Breast epithelium (tissue), 4 donors: ENCODE measurements at regions not wholly inside any gene's neighbourhood (a gene's known extent, or its start where the extent isn't known, plus 50 kb on each side); places are given as distances from the start of the nearest gene placed in this dataset.

ENCODE experiments used
- DNase-seq, 2 donors: peaks; one replicate each; pipeline ENCODE4 v3.0.0-alpha.2; 2019; ENCODE audit warnings: low spot score in 2 of 2
- H3K27ac ChIP-seq, 2 donors: fragments of 200-600 bp; sonication (generic) in 1 of 2; one replicate each; pipeline ENCODE4 v1.5.1; 2016 to 2019; ENCODE audit warnings: mild to moderate bottlenecking in 1 of 2
- H3K27me3 ChIP-seq, 2 donors: fragments of 200-600 bp; sonication (generic) in 1 of 2; one replicate each; pipeline versions ENCODE4 v1.5.1 to v1.6.0; 2017 to 2019; ENCODE audit warnings: control low read depth in 1 of 2, mild to moderate bottlenecking in 1 of 2
- H3K36me3 ChIP-seq: fragments of 200-600 bp; one replicate; pipeline ENCODE4 v1.5.1; 2019
- H3K4me1 ChIP-seq, 2 donors: fragments of 200-600 bp; sonication (generic); one replicate each; pipeline ENCODE4 v1.5.1; 2016 to 2019; ENCODE audit warnings: control low read depth in 1 of 2
- H3K4me3 ChIP-seq, 3 donors: fragments of 200-600 bp; sonication (generic); 1 replicate in 2 of 3; 2 replicates in 1 of 3; pipeline ENCODE4 v1.5.1; 2016 to 2019; ENCODE audit warnings: mild to moderate bottlenecking in 3 of 3, moderate library complexity in 2 of 3
- H3K9me3 ChIP-seq, 2 donors: fragments of 200-600 bp; sonication (generic) in 1 of 2; one replicate each; pipeline ENCODE4 v1.5.1; 2016 to 2019; ENCODE audit warnings: control low read depth in 1 of 2
- POLR2A ChIP-seq: fragments of 450-650 bp; IDR thresholded peaks from one replicate; pipeline ENCODE4 v1.6.1; 2016; ENCODE audit warnings: antibody characterized with exemption, mild to moderate bottlenecking, moderate library complexity
- POLR2AphosphoS5 ChIP-seq, 3 donors: sonication (generic); formaldehyde crosslinking; IDR thresholded peaks; one replicate each; pipeline ENCODE4 v1.6.1; 2017; ENCODE audit warnings: antibody characterized with exemption in 3 of 3
- intact Hi-C: fragments of 100-400 bp; cut with DNase I; formaldehyde crosslinking; loops from one replicate; pipeline ENCODE4 v1.15.1; 2023; ENCODE audit warnings: low total_unique reads
- TF ChIP-seq, protein P1 (sequence below), 3 donors: fragments of 450-650 bp; IDR thresholded peaks; one replicate each; pipeline ENCODE4 v1.5.1; 2016 to 2017; ENCODE audit warnings: antibody characterized with exemption in 3 of 3, mild to moderate bottlenecking in 3 of 3, moderate library complexity in 3 of 3

DNA sequence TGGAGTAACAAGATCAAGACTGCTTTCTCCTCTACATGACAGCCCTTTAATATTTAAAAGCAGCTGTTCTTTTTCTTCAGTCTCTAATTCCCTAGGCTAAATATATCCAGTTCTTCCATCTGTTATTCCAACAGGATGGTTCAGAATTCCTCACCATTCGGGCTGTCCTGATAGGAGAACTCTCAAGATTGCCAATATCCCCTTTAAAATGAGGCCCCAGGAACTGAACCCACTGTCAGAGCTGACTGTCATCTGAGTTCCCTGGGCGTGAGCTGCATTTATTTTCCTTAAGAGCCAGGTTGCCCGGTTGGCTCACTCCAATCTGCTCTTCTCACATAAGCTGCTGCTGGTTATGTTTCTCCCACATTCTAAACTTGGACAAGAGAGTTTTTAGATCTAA is 177.6 kb downstream of the MIS18A start:
- Histone ChIP-seq H3K4me3 (no peak overlapping the region), H3K4me1 (no peaks in the 10 kb centered on the region), H3K27ac (no peak overlapping the region), H3K27me3 (no peaks in the 10 kb centered on the region), H3K36me3 (no peaks in the 10 kb centered on the region), H3K9me3 (no peaks in the 10 kb centered on the region)
- intact Hi-C loops: no loop called here
- TF ChIP-seq, protein P1, sequence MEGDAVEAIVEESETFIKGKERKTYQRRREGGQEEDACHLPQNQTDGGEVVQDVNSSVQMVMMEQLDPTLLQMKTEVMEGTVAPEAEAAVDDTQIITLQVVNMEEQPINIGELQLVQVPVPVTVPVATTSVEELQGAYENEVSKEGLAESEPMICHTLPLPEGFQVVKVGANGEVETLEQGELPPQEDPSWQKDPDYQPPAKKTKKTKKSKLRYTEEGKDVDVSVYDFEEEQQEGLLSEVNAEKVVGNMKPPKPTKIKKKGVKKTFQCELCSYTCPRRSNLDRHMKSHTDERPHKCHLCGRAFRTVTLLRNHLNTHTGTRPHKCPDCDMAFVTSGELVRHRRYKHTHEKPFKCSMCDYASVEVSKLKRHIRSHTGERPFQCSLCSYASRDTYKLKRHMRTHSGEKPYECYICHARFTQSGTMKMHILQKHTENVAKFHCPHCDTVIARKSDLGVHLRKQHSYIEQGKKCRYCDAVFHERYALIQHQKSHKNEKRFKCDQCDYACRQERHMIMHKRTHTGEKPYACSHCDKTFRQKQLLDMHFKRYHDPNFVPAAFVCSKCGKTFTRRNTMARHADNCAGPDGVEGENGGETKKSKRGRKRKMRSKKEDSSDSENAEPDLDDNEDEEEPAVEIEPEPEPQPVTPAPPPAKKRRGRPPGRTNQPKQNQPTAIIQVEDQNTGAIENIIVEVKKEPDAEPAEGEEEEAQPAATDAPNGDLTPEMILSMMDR (IDR thresholded peaks at IDR 0.05): no peak
- TF ChIP-seq POLR2A (no peak), POLR2AphosphoS5 (IDR thresholded peaks at IDR 0.05) (no peak)
- no peak for DNase-seq

DNA sequence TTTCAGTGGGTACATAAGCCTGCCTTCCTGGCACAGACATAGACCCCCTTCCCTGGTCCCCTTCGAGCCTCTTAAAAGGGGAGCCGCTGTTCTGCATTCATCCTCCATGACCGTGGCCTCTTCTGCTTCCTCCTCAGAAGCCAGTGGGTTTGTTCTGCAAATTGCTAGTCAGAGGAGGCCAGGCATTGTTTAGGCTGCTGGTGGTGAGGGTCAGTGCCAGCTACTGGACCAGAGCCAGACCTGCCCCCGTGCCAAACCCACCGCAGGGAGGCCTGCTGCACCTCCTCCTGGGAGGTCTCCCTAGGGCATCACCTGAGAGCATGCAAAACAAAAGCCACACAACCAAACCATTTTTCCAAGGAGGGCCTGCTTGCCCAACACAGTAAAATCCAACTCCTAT is 178.4 kb downstream of the MIS18A start:
- TF ChIP-seq, protein P1 (IDR thresholded peaks at IDR 0.05): no peak
- TF ChIP-seq POLR2AphosphoS5 (IDR thresholded peaks at IDR 0.05): no peak
- DNase-seq: no peak
- no peaks in the 10 kb centered on the region for H3K27me3 ChIP-seq
- intact Hi-C loops: no loop called here
- no peaks in the 10 kb centered on the region for H3K9me3 ChIP-seq
- no peaks in the 10 kb centered on the region for H3K4me1 ChIP-seq
- H3K36me3 ChIP-seq: no peaks in the 10 kb centered on the region
- no peak overlapping the region for H3K4me3 ChIP-seq
- H3K27ac ChIP-seq: no peak overlapping the region

DNA sequence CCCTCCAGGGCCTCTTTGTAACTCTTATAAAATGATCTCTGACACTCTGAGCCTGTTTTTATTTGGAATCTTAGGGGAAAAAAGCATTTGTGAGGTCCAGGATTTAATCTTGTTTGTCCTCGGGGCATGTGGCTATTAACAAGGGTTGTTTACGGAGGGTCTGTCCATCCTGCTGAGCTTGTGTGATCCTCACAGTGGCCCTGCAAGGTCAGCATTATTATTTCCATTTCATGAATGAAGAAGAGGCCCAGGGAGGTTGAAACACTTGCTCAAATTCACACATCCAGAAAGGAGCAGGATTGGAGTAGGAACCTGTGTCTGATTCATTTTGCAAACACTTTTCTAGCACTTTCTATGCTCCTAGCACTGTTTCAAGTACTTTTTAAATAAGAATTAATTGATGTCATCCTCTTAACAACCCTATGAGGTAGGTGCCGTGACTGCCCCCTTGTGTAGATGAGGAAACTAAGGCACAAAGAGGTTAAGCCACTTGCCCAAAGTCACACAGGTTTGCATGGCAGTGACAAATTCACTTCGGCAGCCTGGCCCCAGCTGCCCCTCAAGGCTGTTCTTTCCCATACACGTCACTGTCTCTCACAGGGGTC is 178.9 kb downstream of the MIS18A start:
- Histone ChIP-seq H3K36me3 (no peaks in the 10 kb centered on the region), H3K4me3 (no peak overlapping the region), H3K27ac (no peak overlapping the region), H3K9me3 (no peaks in the 10 kb centered on the region), H3K27me3 (no peaks in the 10 kb centered on the region), H3K4me1 (no peaks in the 10 kb centered on the region)
- TF ChIP-seq POLR2A: no peak
- TF ChIP-seq, protein P1 (IDR thresholded peaks at IDR 0.05): no peak
- DNase-seq: no peak
- intact Hi-C loops: no loop called here

DNA sequence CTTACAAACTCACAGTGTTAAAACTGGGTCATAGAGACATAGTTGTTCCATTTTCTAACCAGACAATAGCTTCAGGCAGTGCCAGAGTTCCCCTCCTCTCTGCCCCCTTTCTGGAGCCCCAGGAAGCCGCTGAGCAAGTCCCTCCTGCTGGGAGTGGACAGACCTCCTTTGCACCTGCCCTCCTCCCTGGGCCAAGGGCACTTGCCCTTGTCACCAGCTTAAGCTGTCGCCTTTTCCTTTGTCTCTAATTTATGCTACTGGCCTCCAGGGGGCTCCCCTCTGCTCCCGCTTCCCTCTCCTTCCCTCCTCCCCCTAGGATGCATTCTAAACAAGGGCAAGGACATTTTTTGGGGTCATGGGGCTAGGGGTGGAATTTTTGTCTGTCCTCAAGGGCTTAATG is 182.4 kb downstream of the MIS18A start:
- H3K4me1 ChIP-seq: no peaks in the 10 kb centered on the region
- TF ChIP-seq POLR2AphosphoS5 (IDR thresholded peaks at IDR 0.05) (no peak), POLR2A (no peak)
- TF ChIP-seq, protein P1 (IDR thresholded peaks at IDR 0.05): peak in 1 of 3 donors; percentile 15
- intact Hi-C loops: no loop called here
- no peaks in the 10 kb centered on the region for H3K27me3 ChIP-seq
- no peaks in the 10 kb centered on the region for H3K36me3 ChIP-seq
- no peak overlapping the region for H3K27ac ChIP-seq
- no peaks in the 10 kb centered on the region for H3K9me3 ChIP-seq
- no peak for DNase-seq
- H3K4me3 ChIP-seq: no peak overlapping the region

DNA sequence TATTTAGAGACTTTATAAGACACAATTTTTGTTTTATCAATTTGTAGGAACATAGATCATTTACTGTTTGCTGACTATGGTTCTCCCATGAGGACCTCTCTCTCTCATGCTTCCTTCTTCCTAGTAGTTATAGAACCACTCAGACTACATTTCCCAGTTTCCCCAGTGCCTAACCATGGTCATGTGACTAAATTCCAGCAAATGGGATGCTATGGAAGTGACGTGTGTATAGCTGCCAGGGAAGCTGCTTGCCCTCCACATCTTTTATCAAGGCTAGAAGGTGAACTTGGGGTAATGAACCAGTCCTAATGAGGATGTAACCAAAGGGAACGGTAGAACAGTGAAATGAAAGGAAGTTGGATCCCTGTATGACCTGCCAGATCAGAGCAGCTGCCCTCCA is 184.0 kb downstream of the MIS18A start:
- Histone ChIP-seq H3K36me3 (no peaks in the 10 kb centered on the region), H3K4me1 (no peaks in the 10 kb centered on the region), H3K27me3 (no peaks in the 10 kb centered on the region), H3K4me3 (no peak overlapping the region), H3K9me3 (no peaks in the 10 kb centered on the region), H3K27ac (no peak overlapping the region)
- no peak for DNase-seq
- TF ChIP-seq POLR2A (no peak), POLR2AphosphoS5 (IDR thresholded peaks at IDR 0.05) (no peak)
- TF ChIP-seq, protein P1 (IDR thresholded peaks at IDR 0.05): no peak
- intact Hi-C loops: no loop called here
